CD4-positive, alpha-beta T cell (primary cell): ENCODE measurements at regions not wholly inside any gene's neighbourhood (a gene's known extent, or its start where the extent isn't known, plus 50 kb on each side); places are given as distances from the start of the nearest gene placed in this dataset.

Experiments used
- ATAC-seq: fragments of 200-7000 bp; cut with Tn5 transposase; one replicate; pipeline ENCODE4 v1.10.0; 2022; ENCODE audit warnings: mild to moderate bottlenecking; ENCODE audit not compliant: poor library complexity
- CTCF ChIA-PET: fragments of 350-600 bp; sonication (Branson Sonifier 250); formaldehyde crosslinking; loops from one replicate; lab custom pipeline; 2021; ENCODE audit warnings: antibody characterized with exemption, inconsistent platforms; lab: Charles Lee
- POLR2A ChIA-PET: fragments of 350-600 bp; sonication (Branson Sonifier 250); formaldehyde crosslinking; loops from one replicate; lab custom pipeline; 2021; ENCODE audit warnings: antibody characterized with exemption, inconsistent platforms; lab: Charles Lee
- DNase-seq, 14 experiments: peaks; one replicate each; pipeline ENCODE4 v3.0.0-alpha.2; 2013 to 2020; ENCODE audit warnings: mixed read lengths in 2 of 14
- H3K27ac ChIP-seq, 2 donors: one replicate each; pipeline versions ENCODE4 v1.5.1 to v1.7.0; 2013; ENCODE audit warnings: low read length in 2 of 2, low read depth in 1 of 2, mild to moderate bottlenecking in 1 of 2
- H3K27me3 ChIP-seq, 2 experiments: 1 replicate in 1 of 2; 2 replicates in 1 of 2; pipeline versions ENCODE4 v1.6.1 to v1.7.0; 2013; ENCODE audit warnings: low read length in 2 of 2, control low read depth in 1 of 2, mild to moderate bottlenecking in 1 of 2, moderate library complexity in 1 of 2; ENCODE audit not compliant: insufficient read depth in 2 of 2, control insufficient read depth in 1 of 2
- H3K36me3 ChIP-seq: one replicate; pipeline ENCODE4 v1.6.1; 2013; ENCODE audit warnings: low read length, control low read depth; ENCODE audit not compliant: insufficient read depth
- H3K4me1 ChIP-seq: one replicate; pipeline ENCODE4 v1.6.1; 2013; ENCODE audit warnings: low read length, control low read depth; ENCODE audit not compliant: insufficient read depth
- H3K4me3 ChIP-seq: one replicate; pipeline ENCODE4 v1.5.1; 2013; ENCODE audit warnings: mild to moderate bottlenecking, low read length, moderate library complexity
- H3K9me3 ChIP-seq, 2 experiments: 1 replicate in 1 of 2; 2 replicates in 1 of 2; pipeline versions ENCODE4 v1.6.1 to v1.7.0; 2013; ENCODE audit warnings: low read length in 2 of 2, mild to moderate bottlenecking in 2 of 2, control low read depth in 1 of 2, moderate library complexity in 1 of 2; ENCODE audit not compliant: control insufficient read depth in 1 of 2, insufficient read depth in 1 of 2
- H3K27ac Mint-ChIP-seq: one replicate; pipeline ENCODE4 v1.8.0; 2020; ENCODE audit warnings: mixed read lengths
- H3K27me3 Mint-ChIP-seq: one replicate; pipeline ENCODE4 v1.8.0; 2021; ENCODE audit warnings: mixed read lengths
- H3K36me3 Mint-ChIP-seq: one replicate; pipeline ENCODE4 v1.8.0; 2021; ENCODE audit warnings: low read depth, mixed read lengths
- H3K4me1 Mint-ChIP-seq: one replicate; pipeline ENCODE4 v1.8.0; 2021; ENCODE audit warnings: low read depth, mixed read lengths
- H3K4me3 Mint-ChIP-seq: one replicate; pipeline ENCODE4 v1.8.0; 2020; ENCODE audit warnings: mild to moderate bottlenecking, mixed read lengths
- H3K9me3 Mint-ChIP-seq: one replicate; pipeline ENCODE4 v1.8.0; 2020; ENCODE audit warnings: mixed read lengths
- CTCF ChIP-seq: fragments of 200-600 bp; IDR thresholded peaks from one replicate; pipeline ENCODE4 v1.8.0; 2022; ENCODE audit warnings: antibody characterized with exemption, mild to moderate bottlenecking
- intact Hi-C, 2 experiments: fragments of 100-400 bp; cut with DNase I in 1 of 2; cut with micrococcal nuclease in 1 of 2; formaldehyde crosslinking; loops; one replicate each; pipeline versions ENCODE4 v1.15.1 to v1.9.0; 2023 to 2025; cut with DNase I, micrococcal nuclease

DNA sequence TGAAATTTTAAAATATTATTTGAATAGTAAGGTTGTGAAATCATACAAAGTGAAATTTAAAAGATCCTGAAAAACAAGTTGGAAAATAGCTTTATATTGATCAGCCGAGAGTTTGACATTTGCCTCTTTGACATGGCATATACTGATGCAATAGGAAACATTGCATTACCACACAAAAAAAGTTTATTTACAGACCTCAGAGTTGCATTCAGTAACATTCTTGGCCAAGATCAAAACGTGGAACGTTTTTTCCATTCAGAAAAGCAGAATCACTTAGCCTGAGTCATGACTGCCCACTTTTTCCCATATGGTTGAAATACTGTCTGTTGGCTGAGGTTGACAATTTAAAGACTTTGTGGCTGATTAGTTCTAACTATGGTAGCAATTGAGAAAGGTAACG is 55.1 kb upstream of the BACH2 start:
- Histone ChIP-seq H3K4me1 (peaks cover 9% of the 10 kb centered on the region), H3K9me3 (no peaks in the 10 kb centered on the region), H3K4me3 (no peak overlapping the region), H3K36me3 (no peaks in the 10 kb centered on the region), H3K27ac (no peak overlapping the region), H3K27me3 (no peaks in the 10 kb centered on the region)
- no peak overlapping the region for H3K4me3 Mint-ChIP-seq
- no peak for TF ChIP-seq CTCF
- peaks cover 21% of the 10 kb centered on the region for H3K4me1 Mint-ChIP-seq
- ATAC-seq (no peak), DNase-seq (peak in 2 of 14 experiments; percentile 4 to 15)
- ChIA-PET POLR2A (no interaction called here), CTCF (interaction anchor here (1.6 kb wide), 1 partner anchor 42 kb away, joined by 5 read pairs; no protein-coding TSS in a partner anchor)
- intact Hi-C loops = loop anchor here in 1 of 2 experiments (5.0 kb wide), 1 partner anchor 54 kb away; the partner anchor contains the start of gene BACH2
- no peaks in the 10 kb centered on the region for H3K27me3 Mint-ChIP-seq
- H3K9me3 Mint-ChIP-seq = no peaks in the 10 kb centered on the region
- H3K36me3 Mint-ChIP-seq = no peaks in the 10 kb centered on the region
- peak overlapping the region; percentile 28 for H3K27ac Mint-ChIP-seq

- Mint-ChIP-seq H3K4me3 (peak overlapping the region; percentile 5), H3K9me3 (no peaks in the 10 kb centered on the region), H3K27me3 (no peaks in the 10 kb centered on the region), H3K36me3 (no peaks in the 10 kb centered on the region), H3K4me1 (peaks cover 21% of the 10 kb centered on the region), H3K27ac (peak overlapping the region; percentile 43)
- POLR2A ChIA-PET = no interaction called here
- intact Hi-C loops = loop anchor here in 1 of 2 experiments (5.0 kb wide), 1 partner anchor 54 kb away; the partner anchor contains the start of gene BACH2
- H3K4me3 ChIP-seq = no peak overlapping the region
- H3K4me1 ChIP-seq = peaks cover 9% of the 10 kb centered on the region
- no peak for TF ChIP-seq CTCF
- ATAC-seq = peak; percentile 99
- CTCF ChIA-PET = interaction anchor here (1.6 kb wide), 1 partner anchor 42 kb away, joined by 5 read pairs; no protein-coding TSS in a partner anchor
- H3K27me3 ChIP-seq = no peaks in the 10 kb centered on the region
- peak; percentile 6 to 86 (median 36) for DNase-seq
- H3K27ac ChIP-seq = peak overlapping the region in 1 of 2 donors; percentile 8
- H3K9me3 ChIP-seq = no peaks in the 10 kb centered on the region
- H3K36me3 ChIP-seq = no peaks in the 10 kb centered on the region
These were observed 54.3 kb upstream of the BACH2 start for GRCh38 chr6:90350689-90351554.

- H3K27me3 ChIP-seq = peaks cover 0 to 3% of the 10 kb centered on the region in 2 experiments
- H3K4me3 ChIP-seq = no peak overlapping the region
- peak in 1 of 14 experiments; percentile 9 for DNase-seq
- H3K27ac ChIP-seq = no peak overlapping the region
- Mint-ChIP-seq H3K27me3 (no peaks in the 10 kb centered on the region), H3K4me1 (peaks cover 20% of the 10 kb centered on the region), H3K36me3 (no peaks in the 10 kb centered on the region), H3K4me3 (no peak overlapping the region), H3K27ac (no peak overlapping the region), H3K9me3 (no peaks in the 10 kb centered on the region)
- ATAC-seq = no peak
- intact Hi-C loops = no loop called here
- no peak for TF ChIP-seq CTCF
- H3K9me3 ChIP-seq = no peaks in the 10 kb centered on the region
- POLR2A ChIA-PET = no interaction called here
- no peaks in the 10 kb centered on the region for H3K36me3 ChIP-seq
- H3K4me1 ChIP-seq = peaks cover 9% of the 10 kb centered on the region
- CTCF ChIA-PET = no interaction called here
These were observed 50.8 kb upstream of the BACH2 start for GRCh38 chr6:90347411-90347851.
